ENCODE measurements at regions not wholly inside any gene's neighbourhood (a gene's known extent, or its start where the extent isn't known, plus 50 kb on each side); places are given as distances from the start of the nearest gene placed in this dataset.

GRCh38 chr3:27591312-27592210 is 107.4 kb upstream of the SLC4A7 start:
- DNase-seq (ENCODE audit: low spot score), result no peak

- DNase-seq (ENCODE audit: low spot score), result peak; percentile 72
These were observed 106.5 kb upstream of the SLC4A7 start for GRCh38 chr3:27590437-27591298.

GRCh38 chr3:27589795-27590194 is 105.6 kb upstream of the SLC4A7 start:
- DNase-seq (ENCODE audit: low spot score), result peak; percentile 37

GRCh38 chr3:27585429-27585828 is 101.2 kb upstream of the SLC4A7 start:
- DNase-seq (ENCODE audit: low spot score), result no peak

GRCh38 chr3:27584874-27585273 is 100.7 kb upstream of the SLC4A7 start:
- DNase-seq (ENCODE audit: low spot score), result no peak

- no peak for DNase-seq (ENCODE audit: low spot score)
These were observed 97.7 kb upstream of the SLC4A7 start for GRCh38 chr3:27581852-27582251.

- DNase-seq (ENCODE audit: low spot score), result no peak
These were observed 93.8 kb upstream of the SLC4A7 start for GRCh38 chr3:27578032-27578431.

- DNase-seq (ENCODE audit: low spot score), result no peak
These were observed 93.3 kb upstream of the SLC4A7 start for GRCh38 chr3:27577504-27577903.

- no peak for DNase-seq (ENCODE audit: low spot score)
These were observed 92.0 kb upstream of the SLC4A7 start for GRCh38 chr3:27576171-27576570.

GRCh38 chr3:27575499-27575898 is 91.3 kb upstream of the SLC4A7 start:
- DNase-seq (ENCODE audit: low spot score), result no peak

- DNase-seq (ENCODE audit: low spot score), result no peak
These were observed 90.2 kb upstream of the SLC4A7 start for GRCh38 chr3:27574438-27574795.

GRCh38 chr3:27573780-27574437 is 89.7 kb upstream of the SLC4A7 start:
- no peak for DNase-seq (ENCODE audit: low spot score)

- DNase-seq (ENCODE audit: low spot score), result no peak
These were observed 89.0 kb upstream of the SLC4A7 start for GRCh38 chr3:27573138-27573537.

- DNase-seq (ENCODE audit: low spot score), result no peak
These were observed 87.2 kb upstream of the SLC4A7 start for GRCh38 chr3:27571345-27571744.

- no peak for DNase-seq (ENCODE audit: low spot score)
These were observed 86.4 kb upstream of the SLC4A7 start for GRCh38 chr3:27570421-27571106.

GRCh38 chr3:27568393-27568792 is 84.2 kb upstream of the SLC4A7 start:
- DNase-seq (ENCODE audit: low spot score), result peak; percentile 86

GRCh38 chr3:27567251-27567650 is 83.1 kb upstream of the SLC4A7 start:
- no peak for DNase-seq (ENCODE audit: low spot score)

- no peak for DNase-seq (ENCODE audit: low spot score)
These were observed 81.1 kb upstream of the SLC4A7 start for GRCh38 chr3:27565201-27565852.

- no peak for DNase-seq (ENCODE audit: low spot score)
These were observed 77.4 kb upstream of the SLC4A7 start for GRCh38 chr3:27561576-27561975.

- DNase-seq (ENCODE audit: low spot score), result no peak
These were observed 76.4 kb upstream of the SLC4A7 start for GRCh38 chr3:27560484-27561056.

GRCh38 chr3:27559835-27560234 is 75.7 kb upstream of the SLC4A7 start:
- peak; percentile 72 for DNase-seq (ENCODE audit: low spot score)

Measured in umbilical cord (tissue), 1 donor.